ENCODE measurements at regions not wholly inside any gene's neighbourhood (a gene's known extent, or its start where the extent isn't known, plus 50 kb on each side); places are given as distances from the start of the nearest gene placed in this dataset.
"Not testable (repeated sequence)": the region's sequence is repeated elsewhere in the genome, so short reads cannot be mapped to it uniquely, and the experiment has no call there.

DNA sequence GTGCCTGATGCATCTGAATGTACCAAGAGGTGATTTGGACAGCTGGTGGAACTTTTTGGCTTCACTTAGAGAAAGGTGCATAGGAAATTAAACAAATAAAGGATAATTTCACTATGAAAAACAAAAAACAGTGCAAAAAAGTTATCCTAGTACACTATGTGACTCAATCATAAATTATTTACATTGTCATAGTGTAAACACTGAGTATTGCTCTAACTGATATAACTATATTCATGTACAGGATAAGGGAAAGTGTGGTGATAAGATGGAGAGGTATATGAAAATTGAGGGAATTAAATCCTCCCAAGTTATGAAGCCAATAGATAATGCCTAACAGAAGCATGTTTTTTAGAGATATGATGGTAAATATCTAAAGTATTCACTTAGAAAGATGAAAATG is 50.2 kb upstream of the CPNE4 start:
- no peak for DNase-seq

DNA sequence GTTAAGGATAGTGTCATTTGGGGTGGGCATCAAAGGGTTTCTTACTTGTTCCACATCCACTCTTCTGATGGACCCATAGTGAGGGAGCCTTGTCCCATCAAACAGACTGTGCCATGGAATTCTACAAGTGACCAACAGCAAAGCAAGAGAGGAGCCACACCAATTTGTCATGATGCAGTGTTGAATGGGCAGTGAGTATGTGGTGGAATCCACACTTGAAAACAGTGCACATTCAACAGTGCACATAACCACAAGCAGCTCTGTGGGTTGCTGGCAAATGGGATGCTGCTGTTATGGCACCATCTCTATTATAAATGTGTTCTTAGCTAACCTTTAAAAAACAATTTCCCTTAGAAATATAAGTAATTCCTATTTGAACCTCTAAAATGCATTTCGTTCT is 52.5 kb upstream of the CPNE4 start:
- DNase-seq = no peak

DNA sequence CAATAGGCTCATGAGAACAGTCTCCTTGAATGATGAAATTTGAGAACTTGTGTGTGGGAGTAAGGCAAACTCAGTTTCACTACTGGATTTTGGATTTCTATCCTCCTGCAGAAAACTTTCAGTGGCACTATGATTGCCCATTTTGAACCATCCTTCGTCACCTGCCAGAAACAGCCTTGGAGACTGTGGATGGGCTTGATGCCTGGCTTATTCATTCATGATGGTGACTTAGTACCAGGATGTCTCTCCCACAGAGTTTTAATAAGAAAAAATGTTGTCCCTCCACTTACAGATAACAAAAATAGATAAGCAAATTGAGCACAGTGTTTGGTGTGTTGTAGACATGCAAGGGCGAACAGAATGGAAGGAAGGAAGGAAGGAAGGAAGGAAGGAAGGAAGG is 53.5 kb upstream of the CPNE4 start:
- no peak for DNase-seq

- DNase-seq = no peak
Measured at GRCh38 chr3:132090921-132091320, 56.1 kb upstream of the CPNE4 start.

DNA sequence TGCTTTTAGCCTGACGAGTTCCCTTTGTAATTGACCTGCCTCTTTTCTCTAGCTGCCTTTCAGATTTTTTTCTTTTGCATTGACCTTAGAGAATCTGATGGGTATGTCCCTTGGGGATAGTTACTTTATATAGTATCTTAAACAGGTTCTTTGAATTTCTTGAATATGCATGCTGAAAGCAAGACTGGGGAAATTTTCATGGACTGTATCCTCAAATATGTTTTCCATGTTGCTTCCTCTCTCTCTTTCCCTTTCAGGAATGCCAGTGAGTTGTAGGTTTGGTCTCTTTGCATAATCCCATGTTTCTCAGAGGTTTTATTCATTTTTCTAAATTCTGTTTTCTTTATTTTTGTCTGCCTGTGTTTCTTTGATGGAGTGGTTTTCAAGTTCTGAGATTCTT is 81.8 kb upstream of the CPNE4 start:
- no peak for DNase-seq

GRCh38 chr3:132117642-132118041 is 82.8 kb upstream of the CPNE4 start:
- DNase-seq = no peak

DNA sequence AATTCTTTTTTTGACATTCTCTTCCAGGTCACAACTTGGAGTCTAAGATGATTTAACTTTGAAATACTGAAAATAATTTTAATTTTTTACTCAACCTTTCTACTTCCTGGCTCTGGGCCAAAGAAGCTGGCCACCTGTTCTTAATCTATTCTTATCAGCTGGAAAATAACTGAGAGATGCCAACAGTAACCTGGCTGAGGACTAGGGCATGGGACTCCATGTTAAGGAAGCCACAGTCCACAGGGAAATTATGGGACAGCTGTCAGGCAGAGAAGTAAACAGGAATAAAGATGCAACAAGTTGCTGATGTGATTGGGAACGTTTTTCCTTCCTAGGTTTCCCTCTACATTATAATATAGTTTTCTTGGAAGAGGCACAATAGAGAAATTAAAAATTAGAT is 84.7 kb upstream of the CPNE4 start:
- DNase-seq = no peak

- no peak for DNase-seq
Measured at GRCh38 chr3:132124096-132124495, 89.3 kb upstream of the CPNE4 start.

- no peak for DNase-seq
Measured at GRCh38 chr3:132124651-132125284, 90.0 kb upstream of the CPNE4 start.

GRCh38 chr3:132134611-132135010 is 99.8 kb upstream of the CPNE4 start:
- no peak for DNase-seq

DNA sequence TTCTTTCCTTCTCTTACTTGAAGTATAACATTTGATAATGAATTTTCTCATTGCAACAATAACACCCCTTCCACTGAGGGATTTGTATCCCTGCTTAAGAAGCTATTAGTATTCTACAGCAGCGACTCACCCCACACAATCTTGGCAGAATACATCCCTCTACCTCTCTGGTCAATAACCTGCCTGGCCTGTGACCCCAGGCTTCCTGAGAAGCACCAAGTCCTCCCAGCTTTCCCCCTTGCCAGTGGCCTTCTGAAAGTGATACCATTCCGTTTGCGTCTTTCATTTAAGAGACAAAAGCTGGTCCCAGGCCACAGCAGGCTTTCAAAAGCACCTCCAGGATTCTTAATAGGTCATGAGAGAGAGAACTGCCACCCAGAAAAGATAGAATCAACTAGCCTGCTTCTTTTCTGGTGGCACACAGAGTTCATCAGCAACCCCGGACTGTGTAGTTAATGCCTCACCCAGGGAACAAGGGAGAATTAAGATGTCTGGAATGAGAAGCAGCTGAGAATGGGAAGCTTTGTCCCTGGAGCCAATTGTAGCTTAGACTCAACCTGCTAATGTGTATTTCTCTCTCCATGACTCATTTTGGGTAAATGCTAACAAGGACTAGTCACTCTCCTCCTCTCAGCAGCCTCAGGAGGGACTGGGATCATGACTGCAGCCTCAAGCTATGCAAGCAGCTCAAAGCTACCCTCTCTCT is 101.0 kb upstream of the CPNE4 start:
- no peak for DNase-seq

GRCh38 chr3:132136334-132136716 is 101.5 kb upstream of the CPNE4 start:
- no peak for DNase-seq

DNA sequence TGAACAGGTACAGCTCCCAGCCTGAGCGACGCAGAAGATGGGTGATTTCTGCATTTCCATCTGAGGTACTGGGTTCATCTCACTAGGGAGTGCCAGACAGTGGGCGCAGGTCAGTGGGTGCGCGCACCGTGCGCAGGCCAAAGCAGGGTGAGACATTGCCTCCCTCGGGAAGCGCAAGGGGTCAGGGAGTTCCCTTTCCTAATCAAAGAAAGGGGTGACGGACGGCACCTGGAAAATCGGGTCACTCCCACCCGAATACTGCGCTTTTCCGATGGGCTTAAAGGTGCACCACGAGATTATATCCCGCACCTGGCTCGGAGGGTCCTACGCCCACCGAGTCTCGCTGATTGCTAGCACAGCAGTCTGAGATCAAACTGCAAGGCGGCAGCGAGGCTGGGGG is 102.1 kb upstream of the CPNE4 start:
- not testable (repeated sequence) for DNase-seq

DNA sequence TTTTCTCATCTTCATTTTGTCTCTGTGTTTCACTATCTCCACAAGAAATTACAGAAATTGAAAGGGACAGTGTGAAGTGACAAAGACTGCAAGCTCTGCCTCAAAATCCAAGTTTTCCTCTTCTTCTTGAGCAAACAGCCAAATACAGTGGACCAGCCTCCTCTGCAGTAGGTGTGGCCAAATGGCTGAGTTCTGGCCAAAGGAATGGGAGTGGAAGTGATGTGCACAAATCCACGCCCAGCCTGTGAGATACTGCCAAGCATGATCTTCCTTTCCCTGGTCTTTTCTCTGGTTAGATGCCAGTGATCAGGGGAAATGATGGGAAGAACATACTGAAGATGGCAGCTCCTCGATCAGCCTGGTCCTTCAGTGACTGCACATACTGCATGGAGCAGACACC is 111.0 kb upstream of the CPNE4 start:
- DNase-seq = no peak

DNA sequence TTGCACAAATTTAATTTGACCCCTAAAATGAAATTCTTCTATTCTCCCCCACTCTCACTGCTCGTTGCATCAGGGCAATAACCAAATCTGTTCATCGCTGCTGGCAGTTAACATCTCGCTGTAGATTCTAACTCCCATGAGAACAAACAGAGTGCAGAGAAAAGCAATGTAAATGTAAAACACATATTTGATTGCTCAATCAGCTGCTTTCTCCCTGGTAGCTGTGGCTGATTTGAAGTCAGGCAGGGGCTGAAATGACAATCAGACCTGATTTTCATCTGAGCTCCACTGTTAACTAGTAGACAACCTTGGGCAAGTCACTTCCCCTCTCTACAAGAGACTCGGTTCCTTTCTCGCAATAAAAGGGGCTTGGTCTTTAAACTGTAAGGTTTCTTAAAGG is 119.8 kb upstream of the CPNE4 start:
- no peak for DNase-seq

DNA sequence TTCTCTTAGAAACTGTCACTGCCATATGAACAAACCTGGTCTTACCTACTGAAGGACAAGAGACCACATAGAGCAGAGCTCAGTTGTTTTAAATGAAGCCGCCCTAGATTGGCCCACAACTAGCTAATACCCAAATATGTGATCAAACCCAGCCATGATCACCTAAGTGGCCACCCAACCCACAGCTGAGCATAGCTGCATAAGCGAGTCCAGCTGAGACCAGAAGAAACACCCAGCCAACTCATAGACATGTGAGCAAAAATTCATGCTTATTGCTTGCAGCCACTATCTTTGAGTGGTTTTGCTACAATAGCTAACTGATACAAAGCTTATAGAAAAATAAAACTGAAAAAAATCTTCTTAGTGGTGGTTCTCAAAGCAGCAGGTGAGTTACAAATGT is 124.3 kb upstream of the CPNE4 start:
- DNase-seq = no peak

- no peak for DNase-seq
Measured at GRCh38 chr3:132160198-132160597, 125.4 kb upstream of the CPNE4 start.

- DNase-seq = no peak
Measured at GRCh38 chr3:132161608-132162007, 126.8 kb upstream of the CPNE4 start.

- DNase-seq = no peak
Measured at GRCh38 chr3:132164469-132165092, 129.8 kb upstream of the CPNE4 start.

GRCh38 chr3:132167870-132168269 is 133.1 kb upstream of the CPNE4 start:
- DNase-seq = no peak

DNA sequence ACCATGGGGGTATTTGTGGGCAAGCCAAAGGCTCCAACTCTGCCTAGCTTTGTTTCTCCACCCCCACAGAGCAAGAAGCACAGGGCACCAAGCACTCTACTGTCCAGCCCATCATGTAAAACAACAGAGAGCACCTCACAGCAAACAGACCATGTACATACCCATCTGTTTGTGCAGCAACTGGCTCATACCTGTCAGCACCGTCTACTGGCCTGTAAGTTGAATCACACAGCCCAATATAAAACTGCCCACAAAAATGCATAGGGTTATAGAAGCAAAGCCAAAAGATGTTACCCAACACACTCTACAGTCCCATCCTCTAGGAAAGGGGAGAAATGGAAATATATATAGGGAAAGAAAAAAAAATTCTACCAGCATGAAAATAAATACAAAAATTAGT is 139.7 kb upstream of the CPNE4 start:
- DNase-seq = no peak

- DNase-seq = peak; percentile 45
Measured at GRCh38 chr3:132180337-132180791, 136.8 kb upstream of the ACP3 start.

GRCh38 chr3:132183811-132184210 is 133.4 kb upstream of the ACP3 start:
- no peak for DNase-seq

DNA sequence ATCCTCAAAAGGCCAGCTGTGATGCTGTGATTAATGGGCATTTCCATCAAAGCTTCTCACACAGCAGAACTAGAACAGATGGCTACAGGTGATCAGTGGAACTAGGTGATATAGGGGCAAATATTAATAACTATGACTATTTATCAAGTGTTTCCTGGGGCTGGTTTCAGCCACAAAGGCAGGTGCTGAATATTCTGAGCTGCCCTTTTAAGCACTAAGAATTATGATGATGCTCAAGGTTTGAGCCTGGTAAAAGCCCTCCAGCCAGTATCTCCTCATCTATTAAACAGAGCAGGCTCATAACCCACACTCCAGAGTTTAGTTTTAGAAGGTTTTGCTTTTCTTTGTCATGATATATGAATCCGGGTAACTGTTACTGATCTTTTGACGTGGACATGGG is 129.5 kb upstream of the ACP3 start:
- no peak for DNase-seq

DNA sequence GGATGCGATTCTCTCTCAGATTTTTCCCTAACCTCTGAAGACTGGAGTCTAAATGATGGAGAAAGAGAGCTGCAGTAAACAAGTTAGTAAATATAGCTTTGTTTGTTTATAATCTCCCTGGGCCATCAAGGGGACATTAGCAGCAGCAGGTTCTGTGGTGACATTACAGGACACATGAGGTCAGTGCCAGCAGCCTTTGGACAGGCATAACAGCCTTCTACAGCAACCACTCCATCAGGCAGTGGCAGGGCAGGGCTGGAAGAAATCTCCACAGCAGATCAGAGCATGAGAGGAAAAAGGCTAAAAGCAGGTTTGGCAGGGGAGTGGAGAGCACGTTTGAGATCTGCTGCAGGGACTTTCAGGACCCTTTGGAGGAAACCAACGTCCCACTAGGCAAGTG is 127.6 kb upstream of the ACP3 start:
- no peak for DNase-seq
